HUES64 (cell line): ENCODE measurements at regions not wholly inside any gene's neighbourhood (a gene's known extent, or its start where the extent isn't known, plus 50 kb on each side); places are given as distances from the start of the nearest gene placed in this dataset.
"Not testable (repeated sequence)": the region's sequence is repeated elsewhere in the genome, so short reads cannot be mapped to it uniquely, and the experiment has no call there.

ENCODE experiments used
- H3K27ac ChIP-seq: 2 replicates; pipeline ENCODE4 v1.7.0; 2013; ENCODE audit warnings: low read depth, low read length, inconsistent platforms
- H3K27me3 ChIP-seq: 2 replicates; pipeline ENCODE4 v1.6.1; 2013; ENCODE audit warnings: mild to moderate bottlenecking, low read length; ENCODE audit not compliant: insufficient read depth
- H3K36me3 ChIP-seq: 2 replicates; pipeline ENCODE4 v1.6.1; 2013; ENCODE audit warnings: mild to moderate bottlenecking, low read length; ENCODE audit not compliant: insufficient read depth
- H3K4me1 ChIP-seq: 2 replicates; pipeline ENCODE4 v1.6.1; 2013; ENCODE audit warnings: mild to moderate bottlenecking, low read length, moderate library complexity; ENCODE audit not compliant: insufficient read depth
- H3K4me3 ChIP-seq: 2 replicates; pipeline ENCODE4 v1.5.1; 2013; ENCODE audit warnings: mild to moderate bottlenecking, low read length, moderate library complexity
- H3K9ac ChIP-seq: 2 replicates; pipeline ENCODE4 v1.6.1; 2013; ENCODE audit warnings: mild to moderate bottlenecking, low read depth, low read length
- H3K9me3 ChIP-seq: 2 replicates; pipeline ENCODE4 v1.6.1; 2013; ENCODE audit warnings: low read depth, low read length; ENCODE audit not compliant: insufficient read depth
- WGBS: fragments of 150-250, 120-280 bp; methylation state at CpG from one replicate; pipeline ENCODE4 v1.1.7; 2013; ENCODE audit warnings: missing lambda C conversion rate; 5-methylcytosine and 5-hydroxymethylcytosine counted together

- not testable (repeated sequence) for H3K36me3 ChIP-seq, H3K9ac ChIP-seq, H3K4me3 ChIP-seq, H3K27me3 ChIP-seq, H3K27ac ChIP-seq, H3K4me1 ChIP-seq, H3K9me3 ChIP-seq
- WGBS = 97% methylated on average over 6 of the region's 6 CpGs
These were observed 73.6 kb upstream of the GTF3A start for GRCh38 chr13:27350825-27351224.

DNA sequence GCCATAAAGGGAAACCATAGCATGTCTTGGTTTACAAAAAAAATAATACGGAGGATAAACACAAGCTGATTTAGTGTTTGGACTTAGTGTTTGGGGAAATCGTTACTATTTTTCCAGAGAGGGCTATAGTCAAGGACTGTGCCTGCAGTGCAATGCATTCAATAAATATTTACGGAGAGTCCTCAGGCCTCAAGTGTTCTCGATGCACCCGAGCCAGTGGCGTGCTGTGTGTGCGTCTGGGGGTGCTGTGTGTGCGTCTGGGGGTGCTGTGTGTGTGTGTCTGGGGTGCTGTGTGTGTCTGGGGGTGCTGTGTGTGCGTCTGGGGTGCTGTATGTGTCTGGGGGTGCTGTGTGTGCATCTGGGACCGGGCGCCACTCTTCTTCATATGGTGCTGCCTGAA, 71.7 kb upstream of the GTF3A start:
- Histone ChIP-seq H3K4me3 (no peak overlapping the region), H3K4me1 (0 out of 2 replicates have a peak, but pooled peaks cover 4% of the 10 kb centered on the region), H3K27me3 (no peaks in the 10 kb centered on the region), H3K27ac (no peak overlapping the region), H3K9ac (no peak overlapping the region), H3K36me3 (no peaks in the 10 kb centered on the region), H3K9me3 (no peaks in the 10 kb centered on the region)
- 93% methylated on average over 11 of the region's 11 CpGs for WGBS

DNA sequence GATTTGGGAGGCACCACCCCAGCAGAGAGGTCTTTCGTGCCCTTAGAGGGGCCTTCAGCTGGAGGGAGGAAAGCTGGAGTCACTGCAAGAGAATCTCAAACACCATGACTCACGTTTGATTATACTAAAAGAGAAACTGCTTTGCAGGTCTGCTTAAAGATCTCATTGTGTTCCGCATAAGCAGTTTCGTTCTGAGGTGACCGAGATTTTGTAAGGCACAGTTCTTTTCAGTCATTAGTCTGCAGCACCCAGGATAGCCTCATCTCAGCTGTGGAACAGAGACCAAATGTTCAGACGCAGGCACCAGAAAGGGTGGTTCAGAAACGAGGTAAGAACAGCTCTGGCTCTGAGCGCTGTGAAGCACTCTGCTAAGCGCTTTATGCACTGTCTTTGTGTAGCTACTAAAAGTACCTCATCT, 71.2 kb upstream of the GTF3A start:
- H3K27ac ChIP-seq = no peak overlapping the region
- H3K9me3 ChIP-seq = no peaks in the 10 kb centered on the region
- no peak overlapping the region for H3K9ac ChIP-seq
- no peaks in the 10 kb centered on the region for H3K36me3 ChIP-seq
- no peak overlapping the region for H3K4me3 ChIP-seq
- 72% methylated on average over 9 of the region's 9 CpGs for WGBS
- 0 out of 2 replicates have a peak, but pooled peaks cover 4% of the 10 kb centered on the region for H3K4me1 ChIP-seq
- H3K27me3 ChIP-seq = no peaks in the 10 kb centered on the region

GRCh38 chr13:27353708-27354107, 70.7 kb upstream of the GTF3A start:
- Histone ChIP-seq H3K4me1 (0 out of 2 replicates have a peak, but pooled peaks cover 4% of the 10 kb centered on the region), H3K27ac (no peak overlapping the region), H3K9ac (no peak overlapping the region), H3K36me3 (no peaks in the 10 kb centered on the region), H3K9me3 (no peaks in the 10 kb centered on the region), H3K4me3 (no peak overlapping the region), H3K27me3 (no peaks in the 10 kb centered on the region)
- 96% methylated on average over 3 of the region's 3 CpGs for WGBS

DNA sequence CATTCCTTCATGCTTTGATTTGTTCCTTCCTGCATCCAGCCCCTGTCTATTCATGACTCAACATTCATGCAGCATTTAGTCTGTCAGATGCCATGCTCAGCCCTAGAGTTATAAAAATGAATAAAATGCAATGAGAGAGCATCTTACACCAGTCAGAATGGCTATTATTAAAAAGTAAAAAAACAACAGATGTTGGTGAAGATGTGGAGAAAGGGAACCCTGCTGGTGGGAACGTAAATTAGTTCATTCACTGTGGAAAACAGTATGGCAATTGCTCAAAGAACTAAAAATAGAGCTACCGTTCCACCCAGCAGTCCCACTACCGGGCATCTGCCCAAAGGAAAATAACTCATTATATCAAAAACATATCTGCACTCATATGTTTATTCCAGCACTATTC, 70.0 kb upstream of the GTF3A start:
- Histone ChIP-seq H3K27me3 (no peaks in the 10 kb centered on the region), H3K27ac (no peak overlapping the region), H3K4me3 (no peak overlapping the region), H3K4me1 (peaks cover 8% of the 10 kb centered on the region; the same call in 1 of the 2 replicates), H3K36me3 (no peaks in the 10 kb centered on the region), H3K9ac (no peak overlapping the region), H3K9me3 (no peaks in the 10 kb centered on the region)
- 94% methylated on average over 3 of the region's 3 CpGs for WGBS

GRCh38 chr13:27355894-27356293, 68.5 kb upstream of the GTF3A start:
- no peaks in the 10 kb centered on the region for H3K9me3 ChIP-seq
- no peak overlapping the region for H3K9ac ChIP-seq
- H3K36me3 ChIP-seq = no peaks in the 10 kb centered on the region
- H3K27me3 ChIP-seq = no peaks in the 10 kb centered on the region
- H3K4me3 ChIP-seq = no peak overlapping the region
- 74% methylated on average over 7 of the region's 7 CpGs for WGBS
- H3K4me1 ChIP-seq = peaks cover 8% of the 10 kb centered on the region; the same call in 1 of the 2 replicates
- no peak overlapping the region for H3K27ac ChIP-seq

DNA sequence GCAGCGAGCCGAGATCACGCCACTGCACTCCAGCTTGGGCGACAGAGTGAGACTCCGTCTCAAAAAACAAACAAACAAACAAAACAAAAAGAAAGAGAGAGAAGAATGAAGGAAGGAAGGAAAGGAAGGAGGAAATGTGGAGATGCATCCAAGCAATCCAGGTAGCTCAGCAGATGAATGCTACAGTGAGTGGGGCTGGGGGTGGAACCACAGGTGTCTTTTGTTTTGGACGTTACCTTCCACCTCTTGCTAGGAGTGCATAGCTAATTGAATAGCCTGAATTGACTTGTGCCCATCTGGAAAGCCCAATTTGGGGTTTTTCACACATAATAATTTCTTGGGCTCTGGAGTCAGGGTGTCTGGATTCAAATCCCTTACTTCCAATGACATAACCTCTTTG, 66.0 kb upstream of the GTF3A start:
- WGBS = 74% methylated on average over 3 of the region's 6 CpGs
- H3K4me1 ChIP-seq = peaks cover 8% of the 10 kb centered on the region; the same call in 1 of the 2 replicates
- no peak overlapping the region for H3K27ac ChIP-seq
- H3K27me3 ChIP-seq = peaks cover 7% of the 10 kb centered on the region; the same call in 1 of the 2 replicates
- no peaks in the 10 kb centered on the region for H3K36me3 ChIP-seq
- no peak overlapping the region for H3K4me3 ChIP-seq
- H3K9me3 ChIP-seq = no peaks in the 10 kb centered on the region
- no peak overlapping the region for H3K9ac ChIP-seq

GRCh38 chr13:27359199-27359821, 65.1 kb upstream of the GTF3A start:
- Histone ChIP-seq H3K4me3 (no peak overlapping the region), H3K27ac (no peak overlapping the region), H3K36me3 (no peaks in the 10 kb centered on the region), H3K9me3 (no peaks in the 10 kb centered on the region), H3K27me3 (peaks cover 10% of the 10 kb centered on the region; the same call in 1 of the 2 replicates), H3K9ac (no peak overlapping the region), H3K4me1 (peaks cover 8% of the 10 kb centered on the region; the same call in 1 of the 2 replicates)
- WGBS = 21% methylated on average over 6 of the region's 6 CpGs

GRCh38 chr13:27360562-27360961, 63.9 kb upstream of the GTF3A start:
- Histone ChIP-seq H3K9me3 (no peaks in the 10 kb centered on the region), H3K27ac (no peak overlapping the region), H3K4me1 (peaks cover 8% of the 10 kb centered on the region; the same call in 1 of the 2 replicates), H3K27me3 (peaks cover 10% of the 10 kb centered on the region; the same call in 1 of the 2 replicates), H3K4me3 (no peak overlapping the region), H3K36me3 (no peaks in the 10 kb centered on the region), H3K9ac (no peak overlapping the region)
- WGBS = 93% methylated on average over 9 of the region's 9 CpGs

GRCh38 chr13:27362064-27362751, 62.2 kb upstream of the GTF3A start:
- 4% methylated on average over 36 of the region's 36 CpGs for WGBS
- H3K9ac ChIP-seq = peak overlapping the region; percentile 73

GRCh38 chr13:27363637-27364036, 60.8 kb upstream of the GTF3A start:
- WGBS = 99% methylated on average over 5 of the region's 5 CpGs
- H3K36me3 ChIP-seq, H3K4me1 ChIP-seq, H3K9ac ChIP-seq, H3K9me3 ChIP-seq, H3K4me3 ChIP-seq, H3K27me3 ChIP-seq, H3K27ac ChIP-seq: not testable (repeated sequence)

More at GRCh38 chr13:27362064-27362751, 62.2 kb upstream of the GTF3A start:
- Histone ChIP-seq H3K4me3 (peak overlapping the region; percentile 64), H3K4me1 (peaks cover 4% of the 10 kb centered on the region; the same call in 1 of the 2 replicates), H3K27me3 (peaks cover 10% of the 10 kb centered on the region; the same call in 1 of the 2 replicates), H3K9me3 (no peaks in the 10 kb centered on the region), H3K27ac (no peak overlapping the region), H3K36me3 (no peaks in the 10 kb centered on the region)
